Natural killer cell treated with Interleukin-12 subunit alpha and Interleukin-12 subunit beta and Interleukin-15 and Interleukin-18, amount 100 ng/mL, for 72 hours (primary cell): ENCODE measurements at regions not wholly inside any gene's neighbourhood (a gene's known extent, or its start where the extent isn't known, plus 50 kb on each side); places are given as distances from the start of the nearest gene placed in this dataset.

Experiments used
- ATAC-seq, 2 donors: fragments of 150-1000 bp; cut with Tn5 transposase in 1 of 2; sonication (Bioruptor Pico), chemical (Tn5 transposase) in 1 of 2; 2 replicates each; pipeline ENCODE4 v1.10.0; 2021
- DNase-seq: peaks from one replicate; pipeline ENCODE4 v3.0.0; 2022; ENCODE audit warnings: low spot score
- H3K27ac Mint-ChIP-seq, 2 donors: 1 replicate in 1 of 2; 2 replicates in 1 of 2; pipeline ENCODE4 v1.8.0; 2022; ENCODE audit warnings: mixed read lengths in 2 of 2, mild to moderate bottlenecking in 1 of 2, moderate library complexity in 1 of 2
- H3K27me3 Mint-ChIP-seq, 2 donors: 1 replicate in 1 of 2; 2 replicates in 1 of 2; pipeline ENCODE4 v1.8.0; 2022; ENCODE audit warnings: mixed read lengths in 2 of 2
- H3K36me3 Mint-ChIP-seq: one replicate; pipeline ENCODE4 v1.8.0; 2022; ENCODE audit warnings: mixed read lengths
- H3K4me1 Mint-ChIP-seq, 2 donors: 1 replicate in 1 of 2; 2 replicates in 1 of 2; pipeline ENCODE4 v1.8.0; 2022; ENCODE audit warnings: low read depth in 2 of 2, mixed read lengths in 2 of 2, mild to moderate bottlenecking in 1 of 2
- H3K4me3 Mint-ChIP-seq: one replicate; pipeline ENCODE4 v1.8.0; 2022; ENCODE audit warnings: mixed read lengths
- H3K9me3 Mint-ChIP-seq: 2 replicates; pipeline ENCODE4 v1.8.0; 2022; ENCODE audit warnings: mixed read lengths

GRCh38 chr4:135256111-135256510 lies 1054.5 kb upstream of the PABPC4L start:
- no peaks in the 10 kb centered on the region for H3K4me1 Mint-ChIP-seq
- ATAC-seq (no peak), DNase-seq (no peak)
- peaks cover 4% of the 10 kb centered on the region for H3K36me3 Mint-ChIP-seq
- H3K9me3 Mint-ChIP-seq, result peaks cover 6% of the 10 kb centered on the region
- no peak overlapping the region for H3K4me3 Mint-ChIP-seq
- H3K27ac Mint-ChIP-seq, result no peak overlapping the region
- no peaks in the 10 kb centered on the region for H3K27me3 Mint-ChIP-seq

- H3K4me1 Mint-ChIP-seq, result no peaks in the 10 kb centered on the region
- no peak for ATAC-seq
These were observed 1048.5 kb upstream of the PABPC4L start for GRCh38 chr4:135250040-135250439.

GRCh38 chr4:135249024-135249423 lies 1047.4 kb upstream of the PABPC4L start:
- Mint-ChIP-seq H3K4me1 (no peaks in the 10 kb centered on the region), H3K27ac (no peak overlapping the region), H3K4me3 (no peak overlapping the region), H3K9me3 (peaks cover 2% of the 10 kb centered on the region), H3K27me3 (no peaks in the 10 kb centered on the region), H3K36me3 (no peaks in the 10 kb centered on the region)
- DNase-seq, result no peak
- ATAC-seq, result no peak

More at GRCh38 chr4:135250040-135250439, 1048.5 kb upstream of the PABPC4L start:
- Mint-ChIP-seq H3K36me3 (no peaks in the 10 kb centered on the region), H3K27me3 (no peaks in the 10 kb centered on the region), H3K4me3 (no peak overlapping the region), H3K27ac (no peak overlapping the region), H3K9me3 (peaks cover 2% of the 10 kb centered on the region)
- DNase-seq, result no peak

DNA sequence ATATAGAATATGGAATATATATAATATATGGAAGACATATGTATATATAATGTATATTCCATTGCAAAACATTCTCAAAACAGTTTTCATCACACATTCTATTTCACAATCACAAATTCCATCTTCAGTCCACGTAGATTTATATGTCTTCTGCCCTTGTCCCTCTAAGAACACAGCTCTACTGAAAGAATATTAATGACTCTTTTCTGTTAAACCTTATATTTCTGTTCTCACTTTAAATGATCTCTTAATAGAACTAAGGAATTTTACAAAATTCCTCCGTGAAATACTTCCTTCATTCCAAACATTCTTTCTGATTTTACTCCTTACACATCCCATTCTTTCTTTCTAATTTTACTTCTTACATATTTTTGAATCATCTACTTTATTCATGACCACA lies 1043.1 kb upstream of the PABPC4L start:
- H3K4me3 Mint-ChIP-seq, result no peak overlapping the region
- ATAC-seq (no peak), DNase-seq (no peak)
- H3K27ac Mint-ChIP-seq, result no peak overlapping the region
- no peaks in the 10 kb centered on the region for H3K4me1 Mint-ChIP-seq
- no peaks in the 10 kb centered on the region for H3K27me3 Mint-ChIP-seq
- peaks cover 10% of the 10 kb centered on the region for H3K9me3 Mint-ChIP-seq
- no peaks in the 10 kb centered on the region for H3K36me3 Mint-ChIP-seq

- DNase-seq, result no peak
These were observed 1042.5 kb upstream of the PABPC4L start for GRCh38 chr4:135244056-135244455.

DNA sequence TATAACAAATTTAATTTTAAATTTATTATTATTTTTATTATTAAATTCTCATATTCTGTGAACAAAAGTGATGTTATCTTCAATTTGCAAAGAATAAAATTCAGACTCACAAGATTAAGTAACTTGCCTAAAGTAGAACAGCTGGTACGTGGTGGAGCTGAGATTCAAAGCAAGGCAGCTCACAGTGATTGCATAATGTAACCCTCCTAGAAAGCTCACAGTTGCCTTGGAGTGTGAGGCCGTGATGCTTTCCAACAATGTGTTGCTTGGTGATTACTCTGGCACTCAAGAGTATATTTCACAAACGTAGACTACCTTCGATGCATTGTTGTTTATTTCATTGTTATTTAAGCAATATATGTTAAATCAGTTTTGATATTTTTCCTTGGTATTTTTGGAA lies 1039.2 kb upstream of the PABPC4L start:
- H3K27ac Mint-ChIP-seq, result no peak overlapping the region
- DNase-seq, result no peak
- H3K4me1 Mint-ChIP-seq, result no peaks in the 10 kb centered on the region
- ATAC-seq, result no peak
- no peak overlapping the region for H3K4me3 Mint-ChIP-seq
- H3K36me3 Mint-ChIP-seq, result no peaks in the 10 kb centered on the region
- H3K27me3 Mint-ChIP-seq, result no peaks in the 10 kb centered on the region
- peaks cover 10% of the 10 kb centered on the region for H3K9me3 Mint-ChIP-seq

More at GRCh38 chr4:135244056-135244455, 1042.5 kb upstream of the PABPC4L start:
- H3K4me3 Mint-ChIP-seq, result no peak overlapping the region
- no peaks in the 10 kb centered on the region for H3K4me1 Mint-ChIP-seq
- no peak overlapping the region for H3K27ac Mint-ChIP-seq
- no peaks in the 10 kb centered on the region for H3K27me3 Mint-ChIP-seq
- H3K36me3 Mint-ChIP-seq, result no peaks in the 10 kb centered on the region
- H3K9me3 Mint-ChIP-seq, result peaks cover 10% of the 10 kb centered on the region
- ATAC-seq, result no peak

DNA sequence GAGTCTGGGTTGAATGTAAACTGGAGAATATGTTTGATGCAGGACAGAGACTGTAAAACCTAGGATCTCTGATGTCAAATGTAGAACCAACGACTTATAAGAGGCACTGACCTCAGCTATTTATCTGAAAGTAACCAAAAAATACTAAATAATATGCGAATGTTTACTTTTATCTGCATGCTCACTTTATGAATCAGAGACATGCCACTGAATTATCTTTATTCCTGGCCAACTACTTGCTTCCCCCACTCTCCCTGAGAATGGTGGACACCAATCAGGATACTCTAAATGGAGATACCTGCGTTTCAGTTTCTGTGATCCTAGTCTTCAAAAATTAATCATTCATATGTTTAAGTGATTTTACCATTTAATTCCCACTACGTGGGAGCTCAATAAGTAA lies 1038.4 kb upstream of the PABPC4L start:
- peaks cover 10% of the 10 kb centered on the region for H3K9me3 Mint-ChIP-seq
- DNase-seq, result no peak
- no peaks in the 10 kb centered on the region for H3K4me1 Mint-ChIP-seq
- H3K36me3 Mint-ChIP-seq, result no peaks in the 10 kb centered on the region
- H3K4me3 Mint-ChIP-seq, result no peak overlapping the region
- H3K27ac Mint-ChIP-seq, result no peak overlapping the region
- ATAC-seq, result no peak
- no peaks in the 10 kb centered on the region for H3K27me3 Mint-ChIP-seq

GRCh38 chr4:135238940-135239339 lies 1037.4 kb upstream of the PABPC4L start:
- no peak for DNase-seq
- Mint-ChIP-seq H3K9me3 (peaks cover 10% of the 10 kb centered on the region), H3K27ac (no peak overlapping the region), H3K36me3 (no peaks in the 10 kb centered on the region), H3K27me3 (no peaks in the 10 kb centered on the region), H3K4me3 (no peak overlapping the region), H3K4me1 (no peaks in the 10 kb centered on the region)
- ATAC-seq, result no peak

GRCh38 chr4:135236048-135236447 lies 1034.5 kb upstream of the PABPC4L start:
- no peaks in the 10 kb centered on the region for H3K9me3 Mint-ChIP-seq
- no peaks in the 10 kb centered on the region for H3K4me1 Mint-ChIP-seq
- no peak for ATAC-seq
- no peaks in the 10 kb centered on the region for H3K27me3 Mint-ChIP-seq
- no peak overlapping the region for H3K27ac Mint-ChIP-seq
- no peaks in the 10 kb centered on the region for H3K36me3 Mint-ChIP-seq
- DNase-seq, result no peak
- no peak overlapping the region for H3K4me3 Mint-ChIP-seq

DNA sequence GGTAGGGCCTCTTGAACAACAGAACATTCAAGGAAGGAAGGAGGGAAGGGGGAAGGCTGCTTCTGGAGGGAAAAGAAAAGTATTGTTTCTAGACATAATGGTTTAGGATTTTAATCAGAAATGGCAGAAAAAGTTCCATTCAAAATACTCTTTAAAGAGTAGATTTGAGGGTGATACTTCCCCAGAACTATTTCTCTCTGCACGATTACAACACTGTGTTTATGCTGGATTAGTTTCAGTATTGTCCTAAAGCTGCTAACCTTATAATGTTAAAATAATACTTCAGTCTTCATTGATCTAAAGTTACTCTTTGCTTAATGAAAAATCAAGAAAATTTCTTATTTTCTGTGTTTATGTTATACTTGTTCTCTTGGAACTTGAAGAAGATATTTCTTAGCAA lies 1026.3 kb upstream of the PABPC4L start:
- Mint-ChIP-seq H3K4me3 (no peak overlapping the region), H3K9me3 (peaks cover 11% of the 10 kb centered on the region), H3K27me3 (no peaks in the 10 kb centered on the region), H3K27ac (no peak overlapping the region), H3K36me3 (no peaks in the 10 kb centered on the region), H3K4me1 (no peaks in the 10 kb centered on the region)
- ATAC-seq (no peak), DNase-seq (no peak)

DNA sequence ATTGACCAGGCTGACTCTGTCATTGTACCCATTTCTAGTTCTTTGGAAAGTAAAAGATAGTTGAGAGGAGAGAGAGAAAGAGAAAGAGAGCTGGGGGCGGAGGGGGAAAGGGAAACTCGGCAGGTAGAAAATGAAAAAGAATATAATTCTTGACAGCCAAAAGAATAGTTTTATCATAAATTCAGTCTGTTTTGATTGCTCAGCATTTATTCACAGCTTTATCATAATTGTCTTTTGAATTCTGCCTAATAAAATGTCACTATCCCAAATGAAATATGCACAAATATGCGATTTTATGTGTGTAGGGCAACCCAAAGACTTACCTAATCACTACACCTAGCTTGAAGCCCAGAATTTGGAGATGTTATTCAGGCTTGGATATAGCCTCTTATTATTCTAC lies 1024.0 kb upstream of the PABPC4L start:
- Mint-ChIP-seq H3K27me3 (no peaks in the 10 kb centered on the region), H3K4me1 (no peaks in the 10 kb centered on the region), H3K36me3 (no peaks in the 10 kb centered on the region), H3K9me3 (peaks cover 11% of the 10 kb centered on the region), H3K27ac (no peak overlapping the region), H3K4me3 (no peak overlapping the region)
- ATAC-seq, result no peak
- DNase-seq, result no peak

DNA sequence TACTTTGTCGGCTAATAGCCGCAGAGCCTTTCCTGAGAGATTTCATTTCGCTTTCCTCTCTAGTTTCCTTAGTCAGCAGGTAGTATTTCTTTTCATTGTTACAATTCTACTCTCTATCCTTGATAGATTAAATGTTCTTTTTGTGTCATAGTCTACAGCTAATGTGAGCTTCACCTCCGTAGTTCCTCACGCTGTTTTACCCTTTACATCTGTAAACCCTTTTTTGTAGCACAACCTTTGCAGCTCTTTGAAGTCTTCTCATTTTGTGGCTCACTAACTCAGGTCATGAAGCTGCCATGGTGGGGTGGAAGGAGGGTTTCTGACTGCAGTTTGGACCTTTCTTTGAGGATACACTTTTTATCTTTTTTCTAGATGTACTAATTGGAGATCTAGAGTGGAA lies 1008.8 kb upstream of the PABPC4L start:
- ATAC-seq, result no peak

DNA sequence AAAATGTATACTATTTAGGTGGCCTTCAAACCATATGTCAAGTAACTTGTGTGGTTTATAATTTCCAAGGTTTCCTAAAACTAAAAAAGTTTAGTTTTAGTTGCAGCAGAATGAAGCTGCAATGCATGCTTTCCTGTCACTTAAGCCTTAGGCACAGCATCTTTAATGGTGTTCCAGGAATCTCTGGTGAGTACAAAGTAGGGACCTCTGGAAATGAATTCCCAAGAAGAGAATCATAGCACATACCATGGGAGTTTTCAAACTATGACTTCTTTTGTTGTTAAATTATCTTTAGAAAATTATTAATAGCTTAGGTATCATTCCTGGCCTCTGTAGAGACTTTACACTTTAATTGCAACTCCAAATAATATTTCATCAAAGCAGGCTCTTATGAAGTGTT lies 1005.9 kb upstream of the PABPC4L start:
- Mint-ChIP-seq H3K27me3 (no peaks in the 10 kb centered on the region), H3K27ac (no peak overlapping the region), H3K36me3 (no peaks in the 10 kb centered on the region), H3K4me1 (no peaks in the 10 kb centered on the region), H3K4me3 (no peak overlapping the region), H3K9me3 (peaks cover 10% of the 10 kb centered on the region)
- no peak for ATAC-seq
- DNase-seq, result no peak

More for the DNA sequence above, 1008.8 kb upstream of the PABPC4L start:
- no peaks in the 10 kb centered on the region for H3K27me3 Mint-ChIP-seq
- H3K36me3 Mint-ChIP-seq, result no peaks in the 10 kb centered on the region
- no peak for DNase-seq
- no peak overlapping the region for H3K4me3 Mint-ChIP-seq
- peaks cover 7% of the 10 kb centered on the region for H3K9me3 Mint-ChIP-seq
- H3K4me1 Mint-ChIP-seq, result no peaks in the 10 kb centered on the region
- H3K27ac Mint-ChIP-seq, result no peak overlapping the region

DNA sequence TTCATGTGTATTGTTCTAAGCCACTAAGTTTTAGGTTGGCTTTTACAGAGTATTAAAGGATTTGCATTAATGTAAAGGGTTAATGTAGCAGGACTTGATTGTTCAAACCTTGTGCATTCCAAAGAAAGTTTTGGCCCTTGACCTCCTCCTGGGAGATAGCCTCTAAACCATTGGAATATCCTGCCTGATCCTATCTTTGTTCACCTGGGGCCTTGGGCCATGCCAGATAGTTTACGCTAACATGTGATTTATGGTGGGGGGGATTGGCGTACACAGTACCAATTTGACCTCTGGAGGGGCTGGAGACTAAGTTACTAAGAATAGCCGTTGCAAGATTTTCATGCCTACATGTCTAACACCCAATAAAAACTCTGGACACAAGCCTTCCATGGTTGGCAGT lies 1002.7 kb upstream of the PABPC4L start:
- ATAC-seq, result no peak

DNA sequence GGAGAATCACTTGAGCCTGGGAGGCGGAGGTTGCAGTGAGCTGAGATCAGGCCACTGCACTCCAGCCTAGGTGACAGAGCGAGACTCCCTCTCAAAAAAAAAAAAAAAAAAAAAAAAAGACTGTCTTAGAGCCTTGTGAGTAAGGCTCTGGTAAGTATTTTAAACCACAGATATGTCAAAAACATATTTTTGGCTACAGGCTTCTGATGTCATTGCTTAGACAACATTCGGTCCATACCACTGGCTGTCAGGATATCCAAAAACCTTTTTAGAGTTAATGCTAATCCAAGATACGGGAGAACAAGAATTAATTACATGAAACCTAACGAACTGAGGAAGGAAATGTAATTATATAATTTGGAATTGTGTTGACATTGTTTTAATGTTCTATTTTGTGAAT lies 999.5 kb upstream of the PABPC4L start:
- H3K4me3 Mint-ChIP-seq, result no peak overlapping the region
- ATAC-seq (no peak), DNase-seq (no peak)
- H3K36me3 Mint-ChIP-seq, result no peaks in the 10 kb centered on the region
- H3K4me1 Mint-ChIP-seq, result no peaks in the 10 kb centered on the region
- peaks cover 5% of the 10 kb centered on the region for H3K9me3 Mint-ChIP-seq
- no peak overlapping the region for H3K27ac Mint-ChIP-seq
- H3K27me3 Mint-ChIP-seq, result no peaks in the 10 kb centered on the region

More for the DNA sequence above, 1002.7 kb upstream of the PABPC4L start:
- H3K36me3 Mint-ChIP-seq, result no peaks in the 10 kb centered on the region
- peaks cover 3% of the 10 kb centered on the region for H3K9me3 Mint-ChIP-seq
- no peak overlapping the region for H3K27ac Mint-ChIP-seq
- H3K27me3 Mint-ChIP-seq, result no peaks in the 10 kb centered on the region
- DNase-seq, result no peak
- no peak overlapping the region for H3K4me3 Mint-ChIP-seq
- no peaks in the 10 kb centered on the region for H3K4me1 Mint-ChIP-seq
